Effector CD8-positive, alpha-beta T cell (primary cell): ENCODE measurements at regions not wholly inside any gene's neighbourhood (a gene's known extent, or its start where the extent isn't known, plus 50 kb on each side); places are given as distances from the start of the nearest gene placed in this dataset.
"Not testable (repeated sequence)": the region's sequence is repeated elsewhere in the genome, so short reads cannot be mapped to it uniquely, and the experiment has no call there.

Experiments
- DNase-seq: peaks from one replicate; lab custom pipeline; 2025; lab: John Stamatoyannopoulos, UW

DNA sequence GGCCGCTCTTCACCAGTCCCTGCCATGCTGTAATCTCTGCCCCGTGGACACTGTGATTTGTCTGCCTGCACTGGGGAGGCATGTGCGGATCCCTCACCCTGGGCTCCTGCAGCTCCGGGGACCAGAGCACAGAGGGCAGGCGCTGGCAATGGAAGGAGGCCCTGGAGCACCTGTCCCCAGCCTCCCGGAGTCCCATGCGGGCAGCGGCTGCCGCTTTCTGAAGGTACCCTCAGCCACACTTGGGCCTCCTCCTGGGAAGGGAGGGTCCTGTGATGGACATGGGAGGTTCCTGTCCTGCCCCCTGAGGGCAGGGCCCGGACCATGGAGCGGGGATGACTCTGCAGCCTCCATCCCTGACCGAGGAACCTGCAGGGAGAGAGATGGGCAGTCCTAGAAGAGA lies 297.4 kb upstream of the SFSWAP start:
- no peak for DNase-seq

- DNase-seq = not testable (repeated sequence)
Measured at GRCh38 chr12:131414155-131414922, 296.6 kb upstream of the SFSWAP start.

GRCh38 chr12:131415781-131416180 lies 295.1 kb upstream of the SFSWAP start:
- no peak for DNase-seq

- no peak for DNase-seq
Measured at GRCh38 chr12:131418121-131418520, 292.8 kb upstream of the SFSWAP start.

GRCh38 chr12:131418884-131419283 lies 292.0 kb upstream of the SFSWAP start:
- DNase-seq = no peak

- no peak for DNase-seq
Measured at GRCh38 chr12:131420867-131421447, 289.9 kb upstream of the SFSWAP start.

DNA sequence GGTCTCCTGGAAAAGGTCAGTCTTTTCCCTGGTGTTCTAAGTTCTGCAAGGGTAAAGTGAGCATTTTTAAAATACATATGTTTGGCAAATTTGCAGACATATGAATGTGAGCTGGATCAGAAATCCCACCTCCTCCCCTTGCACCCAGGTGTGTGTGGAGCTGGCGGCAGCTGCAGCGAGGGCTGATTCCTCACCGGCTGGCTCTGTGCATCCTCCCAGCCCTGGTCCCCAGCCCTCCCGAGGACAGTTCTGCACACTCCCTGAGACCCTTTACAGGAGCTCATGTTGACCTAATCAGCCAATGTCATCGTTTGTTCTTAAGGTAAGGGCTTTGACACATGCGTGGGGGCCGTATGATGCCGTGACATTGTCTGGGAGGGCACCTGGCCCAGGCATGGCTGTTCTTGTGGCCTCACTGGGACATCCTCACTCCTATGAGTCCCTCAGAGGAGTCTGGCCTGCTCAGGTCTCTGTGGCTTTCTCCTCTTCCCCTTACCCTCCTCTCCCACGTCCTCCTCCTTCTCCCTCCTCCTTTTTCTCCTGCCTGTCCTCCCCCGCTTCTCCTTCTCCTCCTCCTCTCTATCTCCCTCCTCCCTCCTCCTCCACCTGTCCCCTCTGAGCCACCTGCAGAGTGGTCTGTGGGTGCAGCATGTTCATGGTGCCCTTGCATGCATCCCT lies 289.2 kb upstream of the SFSWAP start:
- DNase-seq = no peak

DNA sequence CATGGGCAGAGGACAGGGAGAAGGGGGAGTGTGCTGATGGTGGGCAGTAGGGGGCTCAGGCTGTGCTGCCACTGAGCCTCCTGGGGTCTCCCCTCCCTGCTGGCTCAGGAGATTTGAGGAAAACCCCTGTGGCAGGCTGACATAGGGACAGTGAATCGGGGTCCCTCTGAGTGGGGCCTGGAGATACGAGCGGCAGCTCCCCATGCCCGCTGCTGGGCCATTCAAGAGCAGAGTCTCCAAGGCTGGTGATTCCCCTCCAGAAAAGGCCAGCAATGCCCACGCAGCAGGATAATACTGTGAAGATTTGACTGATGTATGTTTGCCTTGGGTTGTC lies 288.7 kb upstream of the SFSWAP start:
- no peak for DNase-seq

DNA sequence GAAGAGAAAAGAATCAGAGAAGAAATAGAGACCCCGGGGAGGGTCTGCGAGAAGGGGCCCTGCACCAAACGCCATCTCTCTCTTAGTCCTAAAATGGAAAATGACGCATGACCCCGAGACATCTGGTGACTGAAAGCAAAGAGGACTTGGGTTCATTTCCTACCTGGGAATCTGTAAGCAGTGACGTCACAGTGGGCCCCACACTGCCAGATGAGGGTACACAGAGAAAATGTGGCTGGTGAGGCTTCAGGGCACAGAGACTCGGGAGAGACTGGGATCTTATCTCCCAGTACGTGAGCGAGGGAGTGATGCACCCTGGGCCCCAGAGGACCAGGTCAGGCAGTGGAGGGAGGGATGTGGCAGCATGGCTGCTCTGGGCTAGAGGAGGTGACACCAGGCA lies 288.1 kb upstream of the SFSWAP start:
- no peak for DNase-seq

GRCh38 chr12:131424270-131424669 lies 286.6 kb upstream of the SFSWAP start:
- DNase-seq = no peak

DNA sequence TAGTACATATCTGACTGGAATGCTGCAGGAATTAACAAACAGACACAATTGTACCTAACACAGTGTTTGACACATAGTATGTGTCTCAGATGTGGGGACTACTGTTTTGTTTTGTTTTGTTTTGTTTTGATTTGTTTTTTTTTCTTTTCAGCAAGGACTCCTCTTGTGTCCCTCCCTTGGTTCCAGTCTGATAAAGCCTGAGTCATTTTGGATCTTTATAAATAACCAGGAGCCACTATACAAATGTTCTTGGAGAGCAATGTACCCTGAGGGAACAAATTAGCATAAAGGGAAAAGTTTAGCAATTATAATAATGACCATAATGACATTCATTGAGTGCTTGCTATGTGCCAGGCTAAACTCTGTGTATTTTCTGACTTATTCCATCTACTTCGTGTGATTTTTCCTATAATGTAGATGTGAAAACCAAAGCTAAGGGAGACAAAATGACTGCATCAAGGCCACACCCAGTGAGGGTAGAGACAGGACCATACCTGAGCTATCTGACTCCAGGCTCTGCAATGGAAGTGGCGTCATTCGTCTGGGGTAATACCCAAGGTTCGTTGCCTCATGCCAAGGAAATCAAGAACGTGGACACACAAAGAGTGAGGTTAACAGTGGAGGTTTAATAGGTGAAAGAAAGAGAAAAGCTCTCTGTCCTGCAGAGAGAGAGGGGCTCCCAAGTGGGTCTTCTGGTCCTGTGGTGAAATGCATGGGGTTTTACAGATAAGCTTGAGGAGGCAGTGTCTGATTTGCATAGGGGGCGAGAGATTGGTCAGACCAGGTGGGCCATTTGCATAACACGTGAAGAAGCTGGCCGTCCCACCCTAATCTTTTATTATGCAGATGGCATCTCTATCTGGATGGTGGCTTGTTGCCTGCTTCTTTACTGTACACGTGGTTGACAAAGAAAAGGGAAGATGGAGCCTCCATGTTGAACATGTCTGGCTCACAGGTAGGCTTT lies 285.5 kb upstream of the SFSWAP start:
- DNase-seq = no peak

DNA sequence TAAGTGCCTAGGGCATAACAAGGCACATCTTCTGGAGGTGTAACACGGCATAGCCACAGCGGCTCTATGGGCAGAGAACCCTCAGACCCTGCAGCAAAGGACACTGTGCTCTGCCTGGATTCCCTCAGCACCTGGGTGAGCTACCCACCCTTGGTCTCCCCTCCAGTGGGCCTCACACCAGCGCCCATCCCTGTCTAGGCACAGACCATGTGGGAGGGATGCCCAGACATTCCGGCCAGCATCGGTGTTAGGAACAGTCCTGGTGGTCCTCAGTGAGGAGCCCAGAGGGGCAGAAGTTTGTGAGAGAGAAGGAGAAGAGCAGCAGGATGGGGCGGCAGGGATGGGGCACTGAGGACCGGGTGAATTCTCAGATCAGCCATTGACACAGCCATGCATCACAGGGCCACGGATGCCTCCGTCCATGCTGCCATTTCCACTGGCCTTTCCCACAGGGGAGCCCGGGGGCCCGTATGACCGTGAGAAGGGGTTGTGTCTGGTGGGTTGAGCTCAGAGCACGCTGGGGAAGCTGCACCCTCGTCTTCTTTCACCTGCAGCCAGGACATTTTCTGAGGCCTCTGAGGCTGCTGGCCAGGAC lies 282.7 kb upstream of the SFSWAP start:
- no peak for DNase-seq

- DNase-seq = not testable (repeated sequence)
Measured at GRCh38 chr12:131429221-131429620, 281.7 kb upstream of the SFSWAP start.

GRCh38 chr12:131429697-131430096 lies 281.2 kb upstream of the SFSWAP start:
- DNase-seq = not testable (repeated sequence)

- no peak for DNase-seq
Measured at GRCh38 chr12:131430158-131430742, 280.6 kb upstream of the SFSWAP start.

- not testable (repeated sequence) for DNase-seq
Measured at GRCh38 chr12:131431126-131431655, 279.7 kb upstream of the SFSWAP start.

DNA sequence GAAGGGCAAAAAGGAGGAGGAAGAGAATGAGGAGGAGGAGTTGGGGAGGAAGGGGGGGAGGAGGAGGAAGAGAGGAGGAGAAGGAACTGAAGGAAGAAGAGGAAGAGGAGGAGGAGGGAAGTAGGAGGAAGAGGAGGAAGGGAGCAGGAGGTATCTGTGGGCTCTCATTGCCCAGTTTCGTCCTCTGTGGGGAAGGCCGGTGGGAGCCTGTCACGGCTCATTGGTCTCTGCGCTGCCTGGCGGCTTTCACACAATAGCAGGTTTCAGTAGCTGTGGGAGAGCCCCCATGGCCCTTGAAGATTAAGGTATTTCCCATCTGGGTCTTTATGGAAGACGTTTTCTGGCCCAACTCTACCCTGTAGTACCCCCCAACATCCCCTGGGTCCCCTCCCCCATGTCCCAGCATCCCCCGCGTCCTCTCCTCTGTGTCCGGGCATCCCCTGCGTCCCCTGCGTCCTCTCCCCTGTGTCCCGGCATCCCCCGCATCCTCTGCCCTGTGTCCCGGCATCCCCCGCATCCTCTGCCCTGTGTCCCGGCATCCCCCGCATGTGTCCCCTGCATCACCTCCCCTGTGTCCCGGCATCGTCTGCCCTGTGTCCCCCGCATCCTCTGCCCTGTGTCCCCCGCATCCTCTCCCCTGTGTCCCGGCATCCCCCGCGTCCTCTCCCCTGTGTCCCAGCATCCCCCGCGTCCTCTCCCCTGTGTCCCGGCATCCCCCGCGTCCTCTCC lies 278.2 kb upstream of the SFSWAP start:
- DNase-seq = no peak

DNA sequence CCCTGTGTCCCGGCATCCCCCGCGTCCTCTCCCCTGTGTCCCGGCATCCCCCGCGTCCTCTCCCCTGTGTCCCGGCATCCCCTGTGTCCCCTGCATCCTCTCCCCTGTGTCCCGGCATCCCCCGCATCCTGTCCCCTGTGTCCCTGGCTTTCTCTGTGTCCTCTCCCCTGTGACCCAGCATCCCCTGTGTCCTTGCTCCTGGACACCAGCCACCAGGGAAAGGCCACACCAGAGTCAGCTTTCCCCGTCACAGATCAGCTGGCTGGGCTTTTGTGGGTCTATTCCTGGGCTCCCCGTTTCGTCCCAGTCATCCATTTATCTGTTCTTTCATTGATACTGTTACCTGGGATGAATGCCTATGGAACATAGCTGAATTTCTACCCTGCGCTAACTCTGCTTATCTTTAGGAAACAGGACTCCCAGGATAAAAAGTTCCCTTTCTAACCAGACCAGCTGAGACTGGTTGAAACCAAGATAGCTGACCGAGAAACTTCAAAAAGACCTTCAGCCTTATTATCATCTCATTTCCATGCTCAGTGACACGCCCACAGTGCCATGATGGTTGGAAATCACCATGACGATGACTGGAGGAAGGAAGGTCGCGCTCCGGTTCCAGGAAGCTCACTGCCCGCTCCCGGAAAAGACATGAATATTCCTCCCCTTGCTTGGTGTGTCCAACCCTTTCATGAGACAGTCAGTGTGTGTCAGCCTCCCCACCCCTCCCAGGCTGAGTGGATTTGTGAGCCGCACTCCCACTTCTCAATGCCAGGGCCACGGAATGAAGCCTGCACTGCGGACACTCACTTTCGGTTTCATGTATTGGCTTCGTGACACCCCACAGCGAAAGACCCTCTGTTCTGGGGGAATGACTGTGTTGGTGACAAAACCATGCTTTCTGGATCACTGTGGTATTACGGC lies 276.4 kb upstream of the SFSWAP start:
- no peak for DNase-seq
